NT2/D1 (cell line): ENCODE measurements at regions not wholly inside any gene's neighbourhood (a gene's known extent, or its start where the extent isn't known, plus 50 kb on each side); places are given as distances from the start of the nearest gene placed in this dataset.

Experiments used
- SUZ12 ChIP-seq: IDR thresholded peaks from 2 replicates; pipeline ENCODE4 v1.6.1; 2011; ENCODE audit not compliant: insufficient read length, insufficient read depth; ENCODE audit errors: extremely low read depth
- ZNF274 ChIP-seq: IDR thresholded peaks from 2 replicates; pipeline ENCODE4 v1.6.1; 2011; ENCODE audit warnings: mild to moderate bottlenecking, low read depth, low read length

GRCh38 chr14:28875934-28876571 is 109.5 kb downstream of the FOXG1 start:
- no peak for TF ChIP-seq SUZ12
- no peak for TF ChIP-seq ZNF274
